Skeletal muscle tissue (tissue), 3 donors: ENCODE measurements at regions not wholly inside any gene's neighbourhood (a gene's known extent, or its start where the extent isn't known, plus 50 kb on each side); places are given as distances from the start of the nearest gene placed in this dataset.

Experiments
- H3K27ac ChIP-seq: one replicate; pipeline ENCODE4 v1.7.0; 2013; ENCODE audit warnings: mild to moderate bottlenecking, low read depth, low read length, inconsistent platforms
- H3K27me3 ChIP-seq, 3 donors: one replicate each; pipeline ENCODE4 v1.7.0; 2013; ENCODE audit warnings: low read length in 3 of 3; ENCODE audit not compliant: control insufficient read depth in 3 of 3, insufficient read depth in 3 of 3
- H3K36me3 ChIP-seq, 3 donors: one replicate each; pipeline ENCODE4 v1.7.0; 2013; ENCODE audit warnings: low read length in 3 of 3; ENCODE audit not compliant: control insufficient read depth in 3 of 3, insufficient read depth in 3 of 3
- H3K4me1 ChIP-seq, 3 donors: one replicate each; pipeline ENCODE4 v1.7.0; 2013; ENCODE audit warnings: low read length in 3 of 3, mild to moderate bottlenecking in 3 of 3; ENCODE audit not compliant: control insufficient read depth in 3 of 3, insufficient read depth in 3 of 3
- H3K4me3 ChIP-seq, 3 donors: one replicate each; pipeline ENCODE4 v1.7.0; 2013; ENCODE audit warnings: low read length in 3 of 3
- H3K9ac ChIP-seq, 3 donors: one replicate each; pipeline ENCODE4 v1.7.0; 2013; ENCODE audit warnings: low read length in 3 of 3, mild to moderate bottlenecking in 3 of 3, moderate library complexity in 2 of 3, low read depth in 1 of 3
- H3K9me3 ChIP-seq, 3 donors: one replicate each; pipeline ENCODE4 v1.7.0; 2013; ENCODE audit warnings: low read length in 3 of 3; ENCODE audit not compliant: control insufficient read depth in 3 of 3
- donor health status: Osteomylitis.

GRCh38 chr13:69178000-69178399, 929.6 kb upstream of the ATXN8OS start:
- Histone ChIP-seq H3K36me3 (no peaks in the 10 kb centered on the region), H3K4me1 (no peaks in the 10 kb centered on the region), H3K27ac (no peak overlapping the region), H3K9ac (no peak overlapping the region), H3K9me3 (no peaks in the 10 kb centered on the region), H3K4me3 (no peak overlapping the region), H3K27me3 (no peaks in the 10 kb centered on the region)

- no peaks in the 10 kb centered on the region for H3K36me3 ChIP-seq
- H3K9ac ChIP-seq: no peak overlapping the region
- no peaks in the 10 kb centered on the region for H3K4me1 ChIP-seq
- H3K4me3 ChIP-seq: no peak overlapping the region
- no peak overlapping the region for H3K27ac ChIP-seq
- H3K27me3 ChIP-seq: no peaks in the 10 kb centered on the region
- peaks cover 0 to 2% (median 0%) of the 10 kb centered on the region in 3 donors for H3K9me3 ChIP-seq
Observed at GRCh38 chr13:69168436-69168835, 939.2 kb upstream of the ATXN8OS start.

DNA sequence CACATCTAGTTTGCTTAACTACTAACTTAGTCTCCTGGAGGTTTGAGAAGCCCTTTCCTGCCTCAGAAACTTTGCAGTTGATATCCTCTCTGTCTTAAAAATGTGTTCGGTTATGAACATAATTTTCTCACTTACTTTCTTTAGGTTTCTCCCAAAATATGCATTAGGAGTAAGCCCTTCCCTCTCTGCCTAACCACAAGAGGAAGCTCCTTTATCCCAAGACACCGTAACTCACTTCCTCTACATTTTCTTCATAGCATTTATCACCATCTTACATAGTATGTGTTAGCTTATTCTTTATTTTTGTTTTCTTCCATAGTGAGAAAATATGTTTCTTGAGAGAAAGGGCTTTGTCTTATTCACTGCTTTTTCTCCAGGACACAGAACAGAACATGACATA, 952.5 kb upstream of the ATXN8OS start:
- Histone ChIP-seq H3K9me3 (no peaks in the 10 kb centered on the region), H3K27ac (no peak overlapping the region), H3K4me3 (no peak overlapping the region), H3K4me1 (no peaks in the 10 kb centered on the region), H3K9ac (no peak overlapping the region), H3K36me3 (no peaks in the 10 kb centered on the region), H3K27me3 (no peaks in the 10 kb centered on the region)

DNA sequence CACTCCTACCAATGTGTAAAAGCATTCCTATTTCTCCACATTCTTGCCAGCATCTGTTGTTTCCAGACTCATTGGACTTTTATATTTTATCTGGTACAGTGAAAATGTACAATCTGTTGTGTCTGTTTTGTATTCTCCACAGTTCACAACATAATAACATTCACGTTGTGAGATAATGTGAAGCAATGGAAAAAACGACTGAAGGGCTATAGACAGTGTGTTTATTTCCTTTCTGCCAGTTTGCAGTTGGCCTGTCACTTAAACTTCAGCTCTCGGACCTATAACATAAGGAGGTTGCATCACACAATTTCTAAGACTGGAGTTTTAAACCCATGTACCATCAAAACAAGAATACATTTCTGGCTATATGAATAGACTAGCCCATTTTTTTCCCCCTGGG, 965.5 kb upstream of the ATXN8OS start:
- Histone ChIP-seq H3K27ac (no peak overlapping the region), H3K9ac (no peak overlapping the region), H3K27me3 (no peaks in the 10 kb centered on the region), H3K4me1 (no peaks in the 10 kb centered on the region), H3K4me3 (no peak overlapping the region), H3K36me3 (no peaks in the 10 kb centered on the region), H3K9me3 (no peaks in the 10 kb centered on the region)

- Histone ChIP-seq H3K27ac (no peak overlapping the region), H3K36me3 (no peaks in the 10 kb centered on the region), H3K4me3 (no peak overlapping the region), H3K9me3 (no peaks in the 10 kb centered on the region), H3K4me1 (no peaks in the 10 kb centered on the region), H3K9ac (no peak overlapping the region), H3K27me3 (no peaks in the 10 kb centered on the region)
Observed at GRCh38 chr13:69124996-69125395, 982.6 kb upstream of the ATXN8OS start.

DNA sequence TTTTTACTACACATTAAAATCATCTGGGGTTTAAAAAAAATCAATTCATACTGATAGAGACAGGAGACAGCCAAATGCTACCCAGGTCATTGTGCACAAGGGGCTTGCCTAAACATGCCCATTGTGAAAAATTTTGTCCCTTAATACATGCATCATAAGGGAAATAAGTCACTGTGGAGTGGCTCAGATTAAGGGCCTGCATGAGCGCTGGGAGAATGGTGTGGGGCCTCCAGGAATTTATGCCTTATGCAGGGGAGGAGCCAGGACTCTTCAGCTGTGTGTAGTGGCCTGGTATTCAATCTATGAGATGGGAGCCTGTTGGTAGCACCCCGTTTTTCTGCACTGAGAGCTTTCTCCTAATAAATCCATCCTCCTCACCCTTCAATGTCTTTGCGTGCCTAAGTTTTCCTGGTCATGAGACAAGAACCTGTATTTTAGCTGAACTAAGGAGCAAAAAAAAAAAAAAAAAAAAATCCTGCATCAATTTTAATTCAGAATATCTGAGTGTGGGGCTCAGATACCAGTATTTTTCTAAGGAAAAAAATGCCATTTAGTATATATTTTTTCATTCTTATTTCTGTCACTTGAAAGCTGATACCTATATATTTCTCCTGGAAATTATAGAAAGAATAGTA, 997.6 kb upstream of the ATXN8OS start:
- H3K36me3 ChIP-seq: no peaks in the 10 kb centered on the region
- peaks cover 0 to 9% (median 4%) of the 10 kb centered on the region in 3 donors for H3K9me3 ChIP-seq
- no peaks in the 10 kb centered on the region for H3K4me1 ChIP-seq
- H3K4me3 ChIP-seq: no peak overlapping the region
- H3K9ac ChIP-seq: no peak overlapping the region
- no peak overlapping the region for H3K27ac ChIP-seq
- no peaks in the 10 kb centered on the region for H3K27me3 ChIP-seq

- Histone ChIP-seq H3K36me3 (no peaks in the 10 kb centered on the region), H3K27ac (no peak overlapping the region), H3K9ac (no peak overlapping the region), H3K4me1 (no peaks in the 10 kb centered on the region), H3K9me3 (peaks cover 0 to 9% (median 4%) of the 10 kb centered on the region in 3 donors), H3K4me3 (no peak overlapping the region), H3K27me3 (no peaks in the 10 kb centered on the region)
Observed at GRCh38 chr13:69108486-69108885, 999.1 kb upstream of the ATXN8OS start.

- Histone ChIP-seq H3K9me3 (peaks cover 0 to 9% (median 4%) of the 10 kb centered on the region in 3 donors), H3K9ac (no peak overlapping the region), H3K27me3 (no peaks in the 10 kb centered on the region), H3K27ac (no peak overlapping the region), H3K36me3 (no peaks in the 10 kb centered on the region), H3K4me3 (no peak overlapping the region), H3K4me1 (no peaks in the 10 kb centered on the region)
Observed at GRCh38 chr13:69107436-69107835, 1000.2 kb upstream of the ATXN8OS start.

- H3K27me3 ChIP-seq: no peaks in the 10 kb centered on the region
- H3K4me1 ChIP-seq: no peaks in the 10 kb centered on the region
- peaks cover 0 to 4% (median 2%) of the 10 kb centered on the region in 3 donors for H3K9me3 ChIP-seq
- H3K27ac ChIP-seq: no peak overlapping the region
- H3K9ac ChIP-seq: no peak overlapping the region
- no peak overlapping the region for H3K4me3 ChIP-seq
- H3K36me3 ChIP-seq: no peaks in the 10 kb centered on the region
Observed at GRCh38 chr13:69101841-69102240, 1005.8 kb upstream of the ATXN8OS start.

DNA sequence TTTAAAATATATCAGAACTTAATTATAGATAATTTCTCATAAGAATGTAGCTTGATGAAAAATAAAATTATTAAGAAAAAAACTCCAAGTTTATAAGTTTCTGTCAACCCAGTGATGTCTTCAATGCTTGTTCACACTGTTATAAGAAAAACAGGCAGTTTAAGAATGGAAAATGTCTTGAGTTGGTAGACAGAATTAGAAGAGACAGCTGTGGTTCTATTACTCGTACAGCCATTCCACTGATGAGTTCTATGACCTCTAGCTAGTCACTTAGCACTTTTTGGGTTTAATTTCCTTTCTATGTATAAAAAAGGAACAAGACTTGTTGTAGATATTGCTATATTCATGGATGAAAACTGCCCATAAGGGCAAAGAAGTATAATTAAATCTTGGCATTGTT, 1013.1 kb upstream of the ATXN8OS start:
- Histone ChIP-seq H3K4me1 (no peaks in the 10 kb centered on the region), H3K9me3 (no peaks in the 10 kb centered on the region), H3K27me3 (no peaks in the 10 kb centered on the region), H3K36me3 (no peaks in the 10 kb centered on the region), H3K4me3 (no peak overlapping the region), H3K27ac (no peak overlapping the region), H3K9ac (no peak overlapping the region)
